ENCODE measurements at regions not wholly inside any gene's neighbourhood (a gene's known extent, or its start where the extent isn't known, plus 50 kb on each side); places are given as distances from the start of the nearest gene placed in this dataset.

DNA sequence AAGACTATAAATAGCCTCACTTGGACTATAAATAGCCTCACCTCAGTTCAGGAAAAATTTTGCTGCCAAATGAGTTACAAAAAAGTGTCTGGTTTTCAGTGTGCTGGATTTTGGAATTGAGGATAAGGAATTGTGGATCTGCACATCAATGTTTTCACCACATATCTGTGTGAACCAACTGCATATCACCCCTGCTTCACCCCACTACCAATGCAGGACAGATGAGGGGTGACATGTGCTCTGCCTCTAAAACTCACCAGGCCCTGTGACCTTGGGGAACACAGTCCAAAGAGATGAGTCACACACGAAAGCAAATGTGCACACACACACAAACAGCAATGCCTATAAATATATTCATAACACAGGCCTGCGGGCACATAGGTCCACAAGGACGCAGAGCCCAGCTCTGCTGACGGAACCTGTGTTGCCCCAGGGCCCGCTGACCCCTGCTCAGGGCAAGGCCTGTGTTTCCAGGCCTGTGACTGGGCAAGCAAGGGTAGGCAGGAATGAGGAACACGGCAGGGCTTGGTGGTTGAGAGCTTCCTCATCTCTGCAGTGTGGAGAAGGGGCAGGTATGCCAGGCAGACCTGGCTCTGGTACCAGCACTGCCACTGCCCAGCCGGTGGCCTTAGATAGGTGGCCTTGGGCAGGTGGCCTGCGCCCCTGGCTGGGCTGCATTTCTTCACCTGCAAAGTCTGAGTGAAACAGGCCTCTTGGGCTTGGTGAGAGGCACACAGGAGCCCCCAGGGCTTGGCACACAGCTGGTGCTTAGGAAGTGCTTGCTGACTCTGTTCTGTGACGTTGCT lies 82.4 kb downstream of the ARL6IP4 start (continued):
- TF ChIP-seq, protein P1, sequence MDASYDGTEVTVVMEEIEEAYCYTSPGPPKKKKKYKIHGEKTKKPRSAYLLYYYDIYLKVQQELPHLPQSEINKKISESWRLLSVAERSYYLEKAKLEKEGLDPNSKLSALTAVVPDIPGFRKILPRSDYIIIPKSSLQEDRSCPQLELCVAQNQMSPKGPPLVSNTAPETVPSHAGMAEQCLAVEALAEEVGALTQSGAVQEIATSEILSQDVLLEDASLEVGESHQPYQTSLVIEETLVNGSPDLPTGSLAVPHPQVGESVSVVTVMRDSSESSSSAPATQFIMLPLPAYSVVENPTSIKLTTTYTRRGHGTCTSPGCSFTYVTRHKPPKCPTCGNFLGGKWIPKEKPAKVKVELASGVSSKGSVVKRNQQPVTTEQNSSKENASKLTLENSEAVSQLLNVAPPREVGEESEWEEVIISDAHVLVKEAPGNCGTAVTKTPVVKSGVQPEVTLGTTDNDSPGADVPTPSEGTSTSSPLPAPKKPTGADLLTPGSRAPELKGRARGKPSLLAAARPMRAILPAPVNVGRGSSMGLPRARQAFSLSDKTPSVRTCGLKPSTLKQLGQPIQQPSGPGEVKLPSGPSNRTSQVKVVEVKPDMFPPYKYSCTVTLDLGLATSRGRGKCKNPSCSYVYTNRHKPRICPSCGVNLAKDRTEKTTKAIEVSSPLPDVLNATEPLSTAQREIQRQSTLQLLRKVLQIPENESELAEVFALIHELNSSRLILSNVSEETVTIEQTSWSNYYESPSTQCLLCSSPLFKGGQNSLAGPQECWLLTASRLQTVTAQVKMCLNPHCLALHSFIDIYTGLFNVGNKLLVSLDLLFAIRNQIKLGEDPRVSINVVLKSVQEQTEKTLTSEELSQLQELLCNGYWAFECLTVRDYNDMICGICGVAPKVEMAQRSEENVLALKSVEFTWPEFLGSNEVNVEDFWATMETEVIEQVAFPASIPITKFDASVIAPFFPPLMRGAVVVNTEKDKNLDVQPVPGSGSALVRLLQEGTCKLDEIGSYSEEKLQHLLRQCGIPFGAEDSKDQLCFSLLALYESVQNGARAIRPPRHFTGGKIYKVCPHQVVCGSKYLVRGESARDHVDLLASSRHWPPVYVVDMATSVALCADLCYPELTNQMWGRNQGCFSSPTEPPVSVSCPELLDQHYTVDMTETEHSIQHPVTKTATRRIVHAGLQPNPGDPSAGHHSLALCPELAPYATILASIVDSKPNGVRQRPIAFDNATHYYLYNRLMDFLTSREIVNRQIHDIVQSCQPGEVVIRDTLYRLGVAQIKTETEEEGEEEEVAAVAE (CRISPR knock-in tag; IDR thresholded peaks at IDR 0.05; ENCODE audit: borderline replicate concordance), result no peak
- TF ChIP-seq, protein P2, sequence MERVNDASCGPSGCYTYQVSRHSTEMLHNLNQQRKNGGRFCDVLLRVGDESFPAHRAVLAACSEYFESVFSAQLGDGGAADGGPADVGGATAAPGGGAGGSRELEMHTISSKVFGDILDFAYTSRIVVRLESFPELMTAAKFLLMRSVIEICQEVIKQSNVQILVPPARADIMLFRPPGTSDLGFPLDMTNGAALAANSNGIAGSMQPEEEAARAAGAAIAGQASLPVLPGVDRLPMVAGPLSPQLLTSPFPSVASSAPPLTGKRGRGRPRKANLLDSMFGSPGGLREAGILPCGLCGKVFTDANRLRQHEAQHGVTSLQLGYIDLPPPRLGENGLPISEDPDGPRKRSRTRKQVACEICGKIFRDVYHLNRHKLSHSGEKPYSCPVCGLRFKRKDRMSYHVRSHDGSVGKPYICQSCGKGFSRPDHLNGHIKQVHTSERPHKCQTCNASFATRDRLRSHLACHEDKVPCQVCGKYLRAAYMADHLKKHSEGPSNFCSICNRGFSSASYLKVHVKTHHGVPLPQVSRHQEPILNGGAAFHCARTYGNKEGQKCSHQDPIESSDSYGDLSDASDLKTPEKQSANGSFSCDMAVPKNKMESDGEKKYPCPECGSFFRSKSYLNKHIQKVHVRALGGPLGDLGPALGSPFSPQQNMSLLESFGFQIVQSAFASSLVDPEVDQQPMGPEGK (CRISPR knock-in tag; IDR thresholded peaks at IDR 0.05), result 0 out of 2 replicates have a peak, but pooled peaks have one; percentile 37
- TF ChIP-seq RARG (CRISPR knock-in tag; IDR thresholded peaks at IDR 0.05; ENCODE audit: low read depth) (no peak), TBP (CRISPR knock-in tag; IDR thresholded peaks at IDR 0.05) (no peak), NCOA5 (CRISPR knock-in tag; IDR thresholded peaks at IDR 0.05) (no peak), ZKSCAN1 (IDR thresholded peaks at IDR 0.05; ENCODE audit: low read length) (no peak), NFRKB (IDR thresholded peaks at IDR 0.05) (no peak), CEBPG (CRISPR knock-in tag; IDR thresholded peaks at IDR 0.05) (0 out of 2 replicates have a peak, but pooled peaks have one; percentile 8), ZSCAN29 (CRISPR knock-in tag; conservative IDR thresholded peaks at IDR 0.05) (0 out of 2 replicates have a peak, but pooled peaks have one; percentile 53), ZNF253 (CRISPR knock-in tag; IDR thresholded peaks at IDR 0.05; ENCODE audit: borderline replicate concordance) (no peak), RFXANK (CRISPR knock-in tag; IDR thresholded peaks at IDR 0.05) (no peak), FOXA3 (CRISPR knock-in tag; IDR thresholded peaks at IDR 0.05) (peak; percentile 74), ZNF557 (CRISPR knock-in tag; IDR thresholded peaks at IDR 0.05) (no peak), GABPB1 (CRISPR knock-in tag; IDR thresholded peaks at IDR 0.05) (peak; percentile 52; the same call in 1 of the 2 replicates), ZNF383 (CRISPR knock-in tag; IDR thresholded peaks at IDR 0.05; ENCODE audit: borderline replicate concordance) (no peak), GPN1 (CRISPR knock-in tag; IDR thresholded peaks at IDR 0.05; ENCODE audit: borderline replicate concordance) (no peak), SRF (IDR thresholded peaks at IDR 0.05; ENCODE audit: low read depth, low read length) (no peak), ZNF598 (CRISPR knock-in tag; IDR thresholded peaks at IDR 0.05; ENCODE audit: borderline replicate concordance) (peak; percentile 47; the same call in 1 of the 2 replicates), ZNF234 (CRISPR knock-in tag; conservative IDR thresholded peaks at IDR 0.05) (no peak), ZNF670 (CRISPR knock-in tag; IDR thresholded peaks at IDR 0.05; ENCODE audit: borderline replicate concordance) (no peak), ZBTB42 (CRISPR knock-in tag; IDR thresholded peaks at IDR 0.05) (no peak)
- TF ChIP-seq, protein P3, sequence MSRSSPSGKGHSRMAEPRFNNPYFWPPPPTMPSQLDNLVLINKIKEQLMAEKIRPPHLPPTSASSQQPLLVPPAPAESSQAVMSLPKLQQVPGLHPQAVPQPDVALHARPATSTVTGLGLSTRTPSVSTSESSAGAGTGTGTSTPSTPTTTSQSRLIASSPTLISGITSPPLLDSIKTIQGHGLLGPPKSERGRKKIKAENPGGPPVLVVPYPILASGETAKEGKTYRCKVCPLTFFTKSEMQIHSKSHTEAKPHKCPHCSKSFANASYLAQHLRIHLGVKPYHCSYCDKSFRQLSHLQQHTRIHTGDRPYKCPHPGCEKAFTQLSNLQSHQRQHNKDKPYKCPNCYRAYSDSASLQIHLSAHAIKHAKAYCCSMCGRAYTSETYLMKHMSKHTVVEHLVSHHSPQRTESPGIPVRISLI (CRISPR knock-in tag; IDR thresholded peaks at IDR 0.05; ENCODE audit: borderline replicate concordance), result 0 out of 2 replicates have a peak, but pooled peaks have one; percentile 6
- TF ChIP-seq, protein P4, sequence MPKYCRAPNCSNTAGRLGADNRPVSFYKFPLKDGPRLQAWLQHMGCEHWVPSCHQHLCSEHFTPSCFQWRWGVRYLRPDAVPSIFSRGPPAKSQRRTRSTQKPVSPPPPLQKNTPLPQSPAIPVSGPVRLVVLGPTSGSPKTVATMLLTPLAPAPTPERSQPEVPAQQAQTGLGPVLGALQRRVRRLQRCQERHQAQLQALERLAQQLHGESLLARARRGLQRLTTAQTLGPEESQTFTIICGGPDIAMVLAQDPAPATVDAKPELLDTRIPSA (CRISPR knock-in tag; IDR thresholded peaks at IDR 0.05; ENCODE audit: borderline replicate concordance), result no peak

Data from HepG2 (cell line).